NCI-H187 treated with DMSO at 0.1 percent for 48 hours (cell line): ENCODE measurements at regions not wholly inside any gene's neighbourhood (a gene's known extent, or its start where the extent isn't known, plus 50 kb on each side); places are given as distances from the start of the nearest gene placed in this dataset.

Experiments
- DNase-seq: peaks from one replicate; lab custom pipeline; 2025; lab: John Stamatoyannopoulos, UW

DNA sequence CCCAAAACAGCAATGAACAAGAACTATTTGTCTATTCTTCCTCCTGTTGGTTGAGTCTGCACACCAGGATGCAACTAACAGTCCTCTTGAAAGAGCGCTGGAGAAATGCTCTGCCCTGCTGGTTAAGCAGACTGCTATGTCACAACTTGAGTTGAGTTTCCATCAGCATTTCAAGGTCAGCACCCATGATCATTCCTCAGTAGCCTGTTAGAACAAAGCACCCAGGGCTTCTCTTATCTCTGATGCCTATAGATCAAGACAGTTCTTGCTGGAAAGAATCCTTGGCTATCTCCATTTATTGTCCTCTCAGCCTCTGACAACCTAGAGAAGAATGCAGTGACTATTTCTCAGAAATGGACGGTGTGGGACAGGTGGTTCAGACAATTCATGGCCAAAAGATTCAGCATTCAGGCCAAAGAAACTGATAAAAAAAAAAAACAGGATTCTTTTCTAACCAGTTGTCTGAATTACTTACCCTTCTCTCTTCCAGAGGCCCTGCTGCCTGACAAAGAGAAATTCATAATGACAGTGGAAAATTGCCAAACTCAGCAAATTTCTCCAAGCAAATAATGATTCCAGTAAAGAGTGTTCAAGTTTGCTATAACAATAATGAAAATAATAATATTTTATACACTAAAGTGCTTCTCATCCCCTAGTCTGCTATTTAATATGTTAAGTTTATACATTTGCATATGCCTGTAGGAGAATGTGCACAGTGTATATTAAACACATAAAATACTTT is 306.7 kb downstream of the EMP1 start:
- no peak for DNase-seq

GRCh38 chr12:13499008-13499407 is 302.5 kb downstream of the EMP1 start:
- no peak for DNase-seq

DNA sequence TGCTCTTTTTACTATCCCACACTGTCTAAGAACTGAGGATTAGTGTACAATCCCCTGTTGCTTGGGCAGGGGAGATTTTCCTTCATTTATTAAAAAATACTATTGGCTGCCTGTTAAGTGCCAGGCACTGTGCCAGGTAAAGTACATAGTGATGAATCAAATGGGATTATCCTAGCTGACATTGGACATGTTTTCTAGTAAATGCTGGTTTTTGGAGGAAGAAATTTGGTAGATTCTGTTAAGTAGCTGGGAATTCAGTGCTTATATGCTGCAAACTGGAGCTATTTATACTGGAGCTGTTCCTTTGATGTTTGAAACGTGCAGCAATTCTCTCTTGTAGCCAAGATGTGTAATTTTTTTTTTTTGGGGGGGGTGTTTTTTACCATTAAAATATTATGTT is 299.6 kb downstream of the EMP1 start:
- no peak for DNase-seq

GRCh38 chr12:13489246-13489645 is 292.7 kb downstream of the EMP1 start:
- DNase-seq = no peak

DNA sequence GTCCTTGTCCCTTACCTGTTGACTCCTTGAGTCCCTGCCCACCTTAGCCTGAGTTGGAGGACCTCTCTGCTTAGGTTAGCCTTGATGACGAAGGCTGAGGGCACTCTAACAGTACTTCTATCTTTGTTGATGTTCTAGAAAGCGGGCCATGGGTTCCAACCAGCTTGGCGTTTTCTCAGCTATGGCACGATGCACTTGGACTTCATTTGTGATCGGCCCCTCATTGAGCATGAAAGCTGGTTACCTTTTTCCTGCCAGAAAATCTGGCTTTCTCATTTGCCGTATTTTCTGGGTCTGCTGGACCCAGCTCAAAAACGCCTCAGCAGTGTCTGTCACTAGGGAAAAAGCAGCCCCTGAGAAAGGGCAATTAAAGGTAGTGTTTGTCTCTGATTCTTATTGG is 290.8 kb downstream of the EMP1 start:
- DNase-seq = no peak

DNA sequence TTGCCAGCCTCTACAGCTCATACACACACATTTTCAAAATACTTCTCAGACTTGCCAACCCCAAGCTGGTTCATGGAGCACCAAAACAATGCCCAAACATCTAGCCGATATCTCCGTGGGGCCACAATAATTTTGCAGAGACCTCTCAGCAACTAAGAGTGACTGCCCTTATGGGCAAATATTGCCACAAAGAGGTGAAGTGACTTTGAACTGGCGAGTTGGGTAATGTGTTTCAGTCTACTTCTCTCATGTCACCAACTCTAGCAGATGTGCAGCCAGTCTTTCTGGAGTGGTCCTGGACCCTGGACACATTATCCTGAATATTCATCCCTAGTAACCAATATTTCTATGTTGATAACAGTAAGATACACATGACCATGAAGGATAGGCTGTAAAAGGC is 290.3 kb downstream of the EMP1 start:
- no peak for DNase-seq

- no peak for DNase-seq
These were observed 282.2 kb downstream of the EMP1 start for GRCh38 chr12:13478650-13479181.

DNA sequence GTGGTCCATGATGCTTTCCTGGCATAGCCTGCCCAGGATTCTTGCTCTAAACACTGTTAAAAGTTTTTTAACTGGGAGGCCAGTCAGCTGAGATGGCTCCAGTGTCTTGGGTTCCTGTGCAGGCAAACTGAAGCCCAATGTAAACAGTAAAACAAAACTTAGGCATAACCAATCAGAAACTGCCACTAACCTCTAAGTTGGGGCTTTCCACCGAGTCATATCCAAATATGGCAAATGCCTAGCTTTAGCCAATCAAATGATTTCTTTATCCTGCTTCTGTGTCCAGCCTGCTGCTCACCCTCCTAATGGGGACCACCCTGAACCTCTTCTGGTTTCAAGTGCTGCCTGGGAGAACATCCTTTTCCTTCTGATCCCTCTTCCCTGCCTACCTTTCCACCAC is 277.9 kb downstream of the EMP1 start:
- DNase-seq = no peak

DNA sequence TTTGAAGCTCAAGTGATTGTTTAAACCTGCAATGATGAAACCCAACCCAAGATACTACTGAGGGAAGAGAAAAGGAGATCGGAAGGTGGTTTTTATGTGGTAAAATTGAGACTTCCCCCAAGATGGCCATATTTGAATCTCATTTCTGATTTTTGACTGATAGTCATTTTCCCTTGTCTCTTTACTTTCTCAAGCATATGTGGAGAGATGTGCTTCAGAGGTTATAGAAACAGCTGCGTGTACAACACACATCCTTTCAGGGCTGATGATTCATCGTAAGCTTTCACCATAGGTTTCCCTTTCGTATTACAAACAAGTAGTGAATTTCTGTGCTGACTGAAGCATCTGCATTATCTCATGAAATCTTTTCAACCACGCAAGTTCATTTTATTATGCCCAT is 276.2 kb downstream of the EMP1 start:
- no peak for DNase-seq

GRCh38 chr12:13471471-13471870 is 274.9 kb downstream of the EMP1 start:
- DNase-seq = no peak

DNA sequence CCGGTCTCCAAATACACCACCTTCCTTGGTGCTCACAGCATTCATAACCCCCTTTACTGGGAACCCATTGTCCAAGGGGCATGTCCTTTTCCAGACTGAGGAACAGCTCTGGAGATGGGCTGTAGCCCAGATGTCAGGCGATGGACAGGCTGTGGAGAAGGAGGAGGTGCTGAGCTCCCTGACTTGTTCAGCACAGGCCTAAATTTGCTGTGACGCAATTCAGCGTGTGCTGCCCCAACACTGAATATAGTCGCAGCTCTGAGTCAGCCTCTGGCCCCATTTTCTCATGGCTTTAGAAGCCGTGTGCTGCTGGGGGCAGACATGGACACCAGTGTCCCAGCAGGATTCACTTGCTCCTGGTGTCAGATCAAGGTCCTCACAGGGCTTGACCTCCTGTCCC is 269.1 kb downstream of the EMP1 start:
- no peak for DNase-seq

GRCh38 chr12:13463189-13463588 is 266.7 kb downstream of the EMP1 start:
- no peak for DNase-seq

DNA sequence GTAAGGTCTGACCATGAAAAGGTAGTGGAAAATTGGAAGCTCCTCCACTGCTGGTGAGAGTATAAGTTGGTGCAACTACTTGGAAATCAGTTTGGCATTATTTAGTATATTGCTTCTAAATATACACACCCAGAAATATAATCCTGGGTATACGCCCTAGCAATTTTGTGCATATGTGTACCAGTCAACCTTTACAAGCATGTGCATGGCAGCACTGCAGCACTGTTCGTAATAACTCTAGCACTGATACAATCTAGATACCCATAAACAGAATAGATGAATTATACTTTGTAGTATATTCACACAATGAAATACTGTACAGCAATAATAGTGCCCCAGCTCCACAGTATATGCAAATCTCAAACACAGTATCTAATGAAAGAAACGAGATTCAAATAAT is 265.9 kb downstream of the EMP1 start:
- DNase-seq = no peak

DNA sequence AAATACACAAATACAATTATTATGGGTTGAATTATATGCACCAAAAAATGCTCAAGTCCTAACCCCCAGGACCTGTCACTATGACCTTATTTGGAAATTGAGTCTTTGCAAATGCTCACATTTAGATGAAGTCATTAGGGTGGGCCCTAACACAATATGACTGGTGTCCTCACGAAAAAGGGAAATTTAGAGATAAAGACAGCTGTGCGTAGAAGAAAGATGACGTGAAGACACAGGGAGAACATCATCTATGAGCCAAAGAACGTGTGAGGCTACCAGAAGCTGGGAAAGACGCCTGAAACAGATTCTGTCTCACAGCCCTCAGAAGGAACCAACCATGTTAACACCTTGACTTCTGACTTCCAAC is 259.2 kb downstream of the EMP1 start:
- DNase-seq = no peak

DNA sequence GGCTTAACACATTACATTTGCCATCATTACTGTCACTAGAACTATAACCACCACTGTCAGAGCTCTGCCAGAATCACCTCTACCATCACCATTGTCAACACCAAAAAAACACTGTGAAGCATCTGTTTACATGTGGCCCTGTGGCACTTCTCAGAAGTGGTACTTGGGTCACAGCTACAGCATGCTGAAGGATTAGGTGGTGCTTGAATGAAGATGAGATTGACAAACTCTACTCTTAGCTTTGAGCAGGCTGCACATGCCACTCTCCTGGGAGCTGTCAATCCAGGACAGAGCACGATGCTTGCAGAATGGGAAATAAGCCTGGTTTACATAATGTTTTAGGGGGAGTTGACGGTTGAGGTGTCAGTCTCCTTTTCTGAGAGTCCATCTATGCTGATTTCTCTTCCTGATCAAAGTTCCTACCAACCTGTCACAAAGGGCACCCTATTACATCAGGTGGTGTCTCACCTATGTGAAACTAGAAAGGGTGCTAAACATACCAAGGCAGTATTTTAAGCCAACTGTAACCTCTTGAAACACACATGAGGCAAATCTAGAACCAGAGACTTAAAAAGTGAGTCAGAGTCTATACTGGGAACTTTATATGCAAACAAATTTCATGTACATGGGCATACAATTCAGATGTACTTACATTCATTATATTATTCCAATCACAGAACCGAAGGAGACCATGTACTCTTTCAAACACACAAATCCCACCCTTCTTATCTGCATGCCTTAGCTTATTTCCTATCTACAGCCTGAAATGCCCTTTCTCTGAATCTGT is 258.7 kb downstream of the EMP1 start:
- DNase-seq = peak; percentile 92

- peak; percentile 69 for DNase-seq
These were observed 256.5 kb downstream of the EMP1 start for GRCh38 chr12:13452955-13453570.

GRCh38 chr12:13451776-13452175 is 255.2 kb downstream of the EMP1 start:
- DNase-seq = no peak

- DNase-seq = no peak
These were observed 253.9 kb downstream of the EMP1 start for GRCh38 chr12:13450231-13451080.

DNA sequence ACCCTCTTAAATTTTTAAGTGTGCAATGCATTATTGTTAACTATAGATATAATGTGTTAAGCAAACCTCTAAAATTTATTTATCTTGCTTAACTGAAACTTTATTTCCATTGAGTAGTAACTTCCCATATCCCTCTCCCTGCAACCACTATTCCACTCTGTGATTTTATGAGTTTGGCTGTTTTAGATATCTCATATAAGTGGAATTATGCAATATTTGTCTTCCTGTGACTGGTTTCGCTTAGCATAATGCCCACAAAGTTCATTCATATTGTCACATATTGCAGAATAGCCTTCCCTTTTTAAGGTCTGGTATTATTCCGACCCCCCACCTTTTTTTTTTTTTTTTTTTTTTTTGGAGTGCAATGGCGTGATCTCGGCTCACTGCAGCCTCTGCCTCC is 247.6 kb downstream of the EMP1 start:
- DNase-seq = no peak

GRCh38 chr12:13443498-13443897 is 247.0 kb downstream of the EMP1 start:
- DNase-seq = no peak

DNA sequence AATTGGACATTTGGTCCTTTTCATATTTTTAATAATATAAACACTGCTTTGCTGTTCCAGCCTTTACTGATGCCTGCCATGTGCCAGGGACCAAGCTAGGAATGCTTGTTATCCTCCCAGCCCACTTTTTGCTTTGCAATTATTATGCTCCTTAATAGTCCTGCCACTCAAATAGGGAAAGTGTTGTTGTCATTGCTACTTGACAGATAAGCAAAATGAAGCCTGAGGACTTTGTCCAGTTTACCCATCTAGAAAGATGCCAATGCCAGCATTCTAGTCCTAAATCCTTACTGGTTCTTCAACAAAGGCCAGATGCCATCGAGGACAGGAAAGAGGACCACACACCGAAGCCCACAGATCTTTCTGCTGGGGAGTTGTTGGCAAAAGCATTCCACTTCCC is 246.5 kb downstream of the EMP1 start:
- no peak for DNase-seq

GRCh38 chr12:13442457-13442856 is 245.9 kb downstream of the EMP1 start:
- DNase-seq = no peak
